ENCODE measurements at regions not wholly inside any gene's neighbourhood (a gene's known extent, or its start where the extent isn't known, plus 50 kb on each side); places are given as distances from the start of the nearest gene placed in this dataset.

- no peak overlapping the region for H3K4me2 ChIP-seq (ENCODE audit: low read depth, low read length, poor library complexity, severe bottlenecking)
- TF ChIP-seq CTCF (conservative IDR thresholded peaks at IDR 0.05; ENCODE audit: low read length) (no peak), EZH2phosphoT487 (IDR thresholded peaks at IDR 0.05; ENCODE audit: borderline replicate concordance) (no peak)
- H3K4me1 ChIP-seq (ENCODE audit: insufficient read depth, low read length, poor library complexity, severe bottlenecking) = no peaks in the 10 kb centered on the region
- H3K9me3 ChIP-seq (ENCODE audit: insufficient read depth, low read depth, low read length) = no peaks in the 10 kb centered on the region
- no peak overlapping the region for H3K4me3 ChIP-seq (ENCODE audit: low read length, poor library complexity, severe bottlenecking)
- H2AFZ ChIP-seq (ENCODE audit: low read length) = no peak overlapping the region
- no peak overlapping the region for H3K9ac ChIP-seq (ENCODE audit: low read depth, low read length, poor library complexity, severe bottlenecking)
- H3K36me3 ChIP-seq (ENCODE audit: insufficient read depth, low read length) = no peaks in the 10 kb centered on the region
- H4K20me1 ChIP-seq (ENCODE audit: insufficient read depth, low read length, poor library complexity, severe bottlenecking) = no peaks in the 10 kb centered on the region
- no peaks in the 10 kb centered on the region for H3F3A ChIP-seq (ENCODE audit: low read depth)
- H3K27me3 ChIP-seq (ENCODE audit: insufficient read depth, low read length, poor library complexity, severe bottlenecking) = no peaks in the 10 kb centered on the region
- H3K9me2 ChIP-seq (replicated peaks; ENCODE audit: low read depth, low read length) = no peaks in the 10 kb centered on the region
- no peaks in the 10 kb centered on the region for H3K79me2 ChIP-seq (ENCODE audit: insufficient read depth, low read length)
Observed at GRCh38 chr2:204437815-204438756, 107.2 kb upstream of the PARD3B start.

- no peaks in the 10 kb centered on the region for H3K9me2 ChIP-seq (replicated peaks; ENCODE audit: low read depth, low read length)
- no peaks in the 10 kb centered on the region for H3K36me3 ChIP-seq (ENCODE audit: insufficient read depth, low read length)
- H3K79me2 ChIP-seq (ENCODE audit: insufficient read depth, low read length) = no peaks in the 10 kb centered on the region
- H2AFZ ChIP-seq (ENCODE audit: low read length) = no peak overlapping the region
- H3K9me3 ChIP-seq (ENCODE audit: insufficient read depth, low read depth, low read length) = no peaks in the 10 kb centered on the region
- H3K9ac ChIP-seq (ENCODE audit: low read depth, low read length, poor library complexity, severe bottlenecking) = no peak overlapping the region
- no peaks in the 10 kb centered on the region for H3F3A ChIP-seq (ENCODE audit: low read depth)
- H3K27me3 ChIP-seq (ENCODE audit: insufficient read depth, low read length, poor library complexity, severe bottlenecking) = no peaks in the 10 kb centered on the region
- H3K4me1 ChIP-seq (ENCODE audit: insufficient read depth, low read length, poor library complexity, severe bottlenecking) = no peaks in the 10 kb centered on the region
- no peak overlapping the region for H3K4me3 ChIP-seq (ENCODE audit: low read length, poor library complexity, severe bottlenecking)
- H4K20me1 ChIP-seq (ENCODE audit: insufficient read depth, low read length, poor library complexity, severe bottlenecking) = no peaks in the 10 kb centered on the region
- no peak for TF ChIP-seq CTCF (conservative IDR thresholded peaks at IDR 0.05; ENCODE audit: low read length)
- no peak for TF ChIP-seq EZH2phosphoT487 (IDR thresholded peaks at IDR 0.05; ENCODE audit: borderline replicate concordance)
- H3K4me2 ChIP-seq (ENCODE audit: low read depth, low read length, poor library complexity, severe bottlenecking) = no peak overlapping the region
Observed at GRCh38 chr2:204441316-204441715, 104.0 kb upstream of the PARD3B start.

GRCh38 chr2:204445149-204445548 lies 100.1 kb upstream of the PARD3B start:
- Histone ChIP-seq H3K4me3 (ENCODE audit: low read length, poor library complexity, severe bottlenecking) (no peak overlapping the region), H3K79me2 (ENCODE audit: insufficient read depth, low read length) (no peaks in the 10 kb centered on the region), H3K9ac (ENCODE audit: low read depth, low read length, poor library complexity, severe bottlenecking) (no peak overlapping the region), H3K36me3 (ENCODE audit: insufficient read depth, low read length) (no peaks in the 10 kb centered on the region), H3K27me3 (ENCODE audit: insufficient read depth, low read length, poor library complexity, severe bottlenecking) (no peaks in the 10 kb centered on the region), H3F3A (ENCODE audit: low read depth) (no peaks in the 10 kb centered on the region), H3K4me1 (ENCODE audit: insufficient read depth, low read length, poor library complexity, severe bottlenecking) (no peaks in the 10 kb centered on the region), H3K4me2 (ENCODE audit: low read depth, low read length, poor library complexity, severe bottlenecking) (no peak overlapping the region), H3K9me2 (replicated peaks; ENCODE audit: low read depth, low read length) (no peaks in the 10 kb centered on the region), H4K20me1 (ENCODE audit: insufficient read depth, low read length, poor library complexity, severe bottlenecking) (no peaks in the 10 kb centered on the region), H3K9me3 (ENCODE audit: insufficient read depth, low read depth, low read length) (no peaks in the 10 kb centered on the region), H2AFZ (ENCODE audit: low read length) (no peak overlapping the region)
- TF ChIP-seq CTCF (conservative IDR thresholded peaks at IDR 0.05; ENCODE audit: low read length) = no peak
- no peak for TF ChIP-seq EZH2phosphoT487 (IDR thresholded peaks at IDR 0.05; ENCODE audit: borderline replicate concordance)
